Upper lobe of left lung (tissue), 4 donors: ENCODE measurements at regions not wholly inside any gene's neighbourhood (a gene's known extent, or its start where the extent isn't known, plus 50 kb on each side); places are given as distances from the start of the nearest gene placed in this dataset.
"Not testable (repeated sequence)": the region's sequence is repeated elsewhere in the genome, so short reads cannot be mapped to it uniquely, and the experiment has no call there.

Experiments used
- POLR2A ChIP-seq, 4 donors: fragments of 450-650 bp; IDR thresholded peaks; one replicate each; pipeline ENCODE4 v1.5.1; 2016 to 2017; ENCODE audit warnings: antibody characterized with exemption in 4 of 4, mild to moderate bottlenecking in 2 of 4
- TF ChIP-seq, protein P1 (sequence below), 6 experiments: fragments of 450-650 bp in 4 of 6; fragments of 200-600 bp in 2 of 6; sonication (generic) in 2 of 6; IDR thresholded peaks; one replicate each; pipeline ENCODE4 v1.5.1; 2016 to 2019; ENCODE audit warnings: antibody characterized with exemption in 6 of 6

DNA sequence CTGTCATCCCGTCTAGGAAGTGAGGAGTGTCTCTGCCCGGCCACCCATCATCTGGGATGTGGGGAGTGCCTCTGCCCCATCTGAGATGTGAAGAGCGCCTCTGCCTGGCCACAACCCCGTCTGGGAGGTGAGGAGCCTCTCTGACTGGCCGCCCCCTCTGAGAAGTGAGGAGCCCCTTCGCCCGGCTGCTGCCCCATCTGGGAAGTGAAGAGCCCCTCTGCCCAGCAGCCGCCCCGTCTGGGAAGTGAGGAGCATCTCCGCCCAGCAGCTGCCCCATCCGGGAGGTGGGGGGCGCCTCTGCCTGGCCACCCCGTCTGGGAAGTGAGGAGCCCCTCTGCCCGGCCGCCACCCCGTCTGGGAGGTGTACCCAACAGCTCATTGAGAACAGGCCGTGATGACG is 195.2 kb upstream of the PIEZO2 start:
- TF ChIP-seq POLR2A (IDR thresholded peaks at IDR 0.05), result not testable (repeated sequence)
- TF ChIP-seq, protein P1, sequence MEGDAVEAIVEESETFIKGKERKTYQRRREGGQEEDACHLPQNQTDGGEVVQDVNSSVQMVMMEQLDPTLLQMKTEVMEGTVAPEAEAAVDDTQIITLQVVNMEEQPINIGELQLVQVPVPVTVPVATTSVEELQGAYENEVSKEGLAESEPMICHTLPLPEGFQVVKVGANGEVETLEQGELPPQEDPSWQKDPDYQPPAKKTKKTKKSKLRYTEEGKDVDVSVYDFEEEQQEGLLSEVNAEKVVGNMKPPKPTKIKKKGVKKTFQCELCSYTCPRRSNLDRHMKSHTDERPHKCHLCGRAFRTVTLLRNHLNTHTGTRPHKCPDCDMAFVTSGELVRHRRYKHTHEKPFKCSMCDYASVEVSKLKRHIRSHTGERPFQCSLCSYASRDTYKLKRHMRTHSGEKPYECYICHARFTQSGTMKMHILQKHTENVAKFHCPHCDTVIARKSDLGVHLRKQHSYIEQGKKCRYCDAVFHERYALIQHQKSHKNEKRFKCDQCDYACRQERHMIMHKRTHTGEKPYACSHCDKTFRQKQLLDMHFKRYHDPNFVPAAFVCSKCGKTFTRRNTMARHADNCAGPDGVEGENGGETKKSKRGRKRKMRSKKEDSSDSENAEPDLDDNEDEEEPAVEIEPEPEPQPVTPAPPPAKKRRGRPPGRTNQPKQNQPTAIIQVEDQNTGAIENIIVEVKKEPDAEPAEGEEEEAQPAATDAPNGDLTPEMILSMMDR (IDR thresholded peaks at IDR 0.05), result not testable (repeated sequence)
